ENCODE measurements at regions not wholly inside any gene's neighbourhood (a gene's known extent, or its start where the extent isn't known, plus 50 kb on each side); places are given as distances from the start of the nearest gene placed in this dataset.

GRCh38 chrX:38879631-38880220 lies 78.5 kb downstream of the MID1IP1 start:
- peaks cover 14% of the 10 kb centered on the region for H3K4me1 ChIP-seq
- H3K27ac ChIP-seq: peak overlapping the region in 3 of 4 donors; percentile 25 to 71 (median 64)
- peak; percentile 55 to 71 (median 64) for DNase-seq
- intact Hi-C loops (cut with DNase I): no loop called here
- no peaks in the 10 kb centered on the region for H3K36me3 ChIP-seq (replicated peaks in 1 of 2; ENCODE audit: insufficient read depth in 1 of 2, low read depth in 2 of 2)
- 16 to 40% methylated on average over 4 of the region's 4 CpGs for WGBS, 2 donors
- H3K27me3 ChIP-seq: no peaks in the 10 kb centered on the region
- no peak overlapping the region for H3K4me3 ChIP-seq
- no peak for TF ChIP-seq CTCF (IDR thresholded peaks at IDR 0.05)
- TF ChIP-seq POLR2A (IDR thresholded peaks at IDR 0.05): no peak
- ATAC-seq: peak; percentile 72
- H3K9me3 ChIP-seq: no peaks in the 10 kb centered on the region

GRCh38 chrX:38880296-38880854 lies 79.1 kb downstream of the MID1IP1 start:
- 11 to 28% methylated on average over 2 to 3 of the region's 3 CpGs for WGBS, 2 donors
- H3K4me1 ChIP-seq: peaks cover 14% of the 10 kb centered on the region
- intact Hi-C loops (cut with DNase I): no loop called here
- H3K36me3 ChIP-seq (replicated peaks in 1 of 2; ENCODE audit: insufficient read depth in 1 of 2, low read depth in 2 of 2): no peaks in the 10 kb centered on the region
- DNase-seq: peak in 3 of 4 donors; percentile 19 to 29 (median 20)
- H3K4me3 ChIP-seq: no peak overlapping the region
- ATAC-seq: peak; percentile 80
- no peaks in the 10 kb centered on the region for H3K27me3 ChIP-seq
- no peaks in the 10 kb centered on the region for H3K9me3 ChIP-seq
- peak overlapping the region; percentile 25 to 71 (median 54) for H3K27ac ChIP-seq
- TF ChIP-seq POLR2A (IDR thresholded peaks at IDR 0.05): no peak
- no peak for TF ChIP-seq CTCF (IDR thresholded peaks at IDR 0.05)

- H3K4me3 ChIP-seq: no peak overlapping the region
- 75 to 96% methylated on average over 2 of the region's 2 CpGs for WGBS, 2 donors
- TF ChIP-seq POLR2A (IDR thresholded peaks at IDR 0.05): no peak
- peaks cover 14% of the 10 kb centered on the region for H3K4me1 ChIP-seq
- no peaks in the 10 kb centered on the region for H3K9me3 ChIP-seq
- DNase-seq (no peak), ATAC-seq (no peak)
- H3K27me3 ChIP-seq: no peaks in the 10 kb centered on the region
- peak overlapping the region in 2 of 4 donors; percentile 45 to 64 for H3K27ac ChIP-seq
- no peaks in the 10 kb centered on the region for H3K36me3 ChIP-seq (replicated peaks in 1 of 2; ENCODE audit: insufficient read depth in 1 of 2, low read depth in 2 of 2)
- intact Hi-C loops (cut with DNase I): no loop called here
Observed at GRCh38 chrX:38881066-38881465, 79.8 kb downstream of the MID1IP1 start.

GRCh38 chrX:38881727-38882126 lies 80.5 kb downstream of the MID1IP1 start:
- intact Hi-C loops (cut with DNase I): no loop called here
- WGBS, 2 donors: 83 to 90% methylated on average over 4 of the region's 4 CpGs
- DNase-seq (no peak), ATAC-seq (no peak)
- Histone ChIP-seq H3K4me1 (peaks cover 14% of the 10 kb centered on the region), H3K27ac (no peak overlapping the region), H3K27me3 (no peaks in the 10 kb centered on the region), H3K36me3 (replicated peaks in 1 of 2; ENCODE audit: insufficient read depth in 1 of 2, low read depth in 2 of 2) (no peaks in the 10 kb centered on the region), H3K4me3 (no peak overlapping the region), H3K9me3 (no peaks in the 10 kb centered on the region)
- no peak for TF ChIP-seq CTCF (IDR thresholded peaks at IDR 0.05)
- TF ChIP-seq POLR2A (IDR thresholded peaks at IDR 0.05): no peak

GRCh38 chrX:38882894-38883626 lies 81.8 kb downstream of the MID1IP1 start:
- TF ChIP-seq CTCF (IDR thresholded peaks at IDR 0.05): peak in 2 of 7 experiments; percentile 21 to 43
- no peak for TF ChIP-seq POLR2A (IDR thresholded peaks at IDR 0.05)
- H3K27me3 ChIP-seq: no peaks in the 10 kb centered on the region
- peaks cover 14% of the 10 kb centered on the region for H3K4me1 ChIP-seq
- H3K4me3 ChIP-seq: no peak overlapping the region
- H3K9me3 ChIP-seq: no peaks in the 10 kb centered on the region
- ATAC-seq: no peak
- peak in 3 of 4 donors; percentile 21 to 49 (median 38) for DNase-seq
- peak overlapping the region in 1 of 4 donors; percentile 18 for H3K27ac ChIP-seq
- H3K36me3 ChIP-seq (replicated peaks in 1 of 2; ENCODE audit: insufficient read depth in 1 of 2, low read depth in 2 of 2): no peaks in the 10 kb centered on the region
- WGBS, 2 donors: 62 to 64% methylated on average over 3 to 4 of the region's 4 CpGs
- intact Hi-C loops (cut with DNase I): no loop called here

Measured in body of pancreas (tissue), 4 donors.